Lower lobe of right lung (tissue), 2 donors: ENCODE measurements at regions not wholly inside any gene's neighbourhood (a gene's known extent, or its start where the extent isn't known, plus 50 kb on each side); places are given as distances from the start of the nearest gene placed in this dataset.
"Not testable (repeated sequence)": the region's sequence is repeated elsewhere in the genome, so short reads cannot be mapped to it uniquely, and the experiment has no call there.

Experiments
- ATAC-seq, 2 donors: fragments of 200-7000 bp; cut with Tn5 transposase; one replicate each; pipeline ENCODE4 v1.9.1; 2020 to 2022; ENCODE audit warnings: mild to moderate bottlenecking in 2 of 2, moderate library complexity in 2 of 2
- DNase-seq: peaks from one replicate; pipeline ENCODE4 v3.0.0-alpha.2; 2020
- H3K27ac ChIP-seq: fragments of 200-600 bp; one replicate; pipeline ENCODE4 v1.8.0; 2022
- H3K27me3 ChIP-seq: fragments of 200-600 bp; one replicate; pipeline ENCODE4 v1.8.0; 2022; ENCODE audit warnings: low read depth
- H3K36me3 ChIP-seq: fragments of 200-600 bp; one replicate; pipeline ENCODE4 v1.8.0; 2022; ENCODE audit warnings: mild to moderate bottlenecking
- H3K4me1 ChIP-seq: fragments of 200-600 bp; one replicate; pipeline ENCODE4 v1.8.0; 2022
- H3K4me3 ChIP-seq: fragments of 200-600 bp; one replicate; pipeline ENCODE4 v1.8.0; 2022; ENCODE audit warnings: mild to moderate bottlenecking
- H3K9me3 ChIP-seq: fragments of 200-600 bp; one replicate; pipeline ENCODE4 v1.8.0; 2022
- intact Hi-C: fragments of 100-400 bp; cut with DNase I; formaldehyde crosslinking; loops from one replicate; pipeline ENCODE4 v1.11.0; 2022
- TF ChIP-seq, protein P1 (sequence below): fragments of 200-600 bp; IDR thresholded peaks from one replicate; pipeline ENCODE4 v1.8.0; 2022; ENCODE audit warnings: antibody characterized with exemption, mild to moderate bottlenecking
- donor health status: DM: no; HTN: yes; CAD: no; lungs with severe emphysema.

GRCh38 chr6:11423667-11424066 is 113.9 kb upstream of the TMEM170B start:
- no peaks in the 10 kb centered on the region for H3K36me3 ChIP-seq
- no peak for ATAC-seq
- H3K4me1 ChIP-seq = peaks cover 51% of the 10 kb centered on the region
- no peaks in the 10 kb centered on the region for H3K27me3 ChIP-seq
- no peaks in the 10 kb centered on the region for H3K9me3 ChIP-seq
- intact Hi-C loops = no loop called here
- DNase-seq = no peak
- TF ChIP-seq, protein P1, sequence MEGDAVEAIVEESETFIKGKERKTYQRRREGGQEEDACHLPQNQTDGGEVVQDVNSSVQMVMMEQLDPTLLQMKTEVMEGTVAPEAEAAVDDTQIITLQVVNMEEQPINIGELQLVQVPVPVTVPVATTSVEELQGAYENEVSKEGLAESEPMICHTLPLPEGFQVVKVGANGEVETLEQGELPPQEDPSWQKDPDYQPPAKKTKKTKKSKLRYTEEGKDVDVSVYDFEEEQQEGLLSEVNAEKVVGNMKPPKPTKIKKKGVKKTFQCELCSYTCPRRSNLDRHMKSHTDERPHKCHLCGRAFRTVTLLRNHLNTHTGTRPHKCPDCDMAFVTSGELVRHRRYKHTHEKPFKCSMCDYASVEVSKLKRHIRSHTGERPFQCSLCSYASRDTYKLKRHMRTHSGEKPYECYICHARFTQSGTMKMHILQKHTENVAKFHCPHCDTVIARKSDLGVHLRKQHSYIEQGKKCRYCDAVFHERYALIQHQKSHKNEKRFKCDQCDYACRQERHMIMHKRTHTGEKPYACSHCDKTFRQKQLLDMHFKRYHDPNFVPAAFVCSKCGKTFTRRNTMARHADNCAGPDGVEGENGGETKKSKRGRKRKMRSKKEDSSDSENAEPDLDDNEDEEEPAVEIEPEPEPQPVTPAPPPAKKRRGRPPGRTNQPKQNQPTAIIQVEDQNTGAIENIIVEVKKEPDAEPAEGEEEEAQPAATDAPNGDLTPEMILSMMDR = no peak
- H3K4me3 ChIP-seq = no peak overlapping the region
- H3K27ac ChIP-seq = peak overlapping the region; percentile 47

DNA sequence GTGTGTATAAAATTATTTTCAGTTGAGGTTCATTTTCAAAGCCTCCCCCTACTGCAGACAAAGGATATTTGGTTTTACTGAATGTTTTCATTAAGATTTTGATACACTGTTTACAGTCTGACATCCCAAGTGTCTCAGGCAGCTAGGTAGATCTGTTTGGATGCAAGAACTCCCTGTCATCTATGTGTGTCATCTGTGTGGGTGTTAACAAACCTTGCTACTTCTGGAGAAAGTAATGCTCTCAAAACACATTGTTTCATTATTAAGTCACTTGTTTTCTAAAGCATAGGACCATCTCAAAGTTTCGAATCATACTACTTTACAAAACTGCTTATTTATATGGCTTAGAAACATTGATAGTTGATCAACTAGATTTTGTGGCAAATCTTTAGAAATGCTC is 114.5 kb upstream of the TMEM170B start:
- H3K9me3 ChIP-seq = no peaks in the 10 kb centered on the region
- peaks cover 46% of the 10 kb centered on the region for H3K4me1 ChIP-seq
- no peaks in the 10 kb centered on the region for H3K27me3 ChIP-seq
- no peak overlapping the region for H3K4me3 ChIP-seq
- DNase-seq (no peak), ATAC-seq (no peak)
- TF ChIP-seq, protein P1 = no peak
- H3K36me3 ChIP-seq = no peaks in the 10 kb centered on the region
- intact Hi-C loops = no loop called here
- peak overlapping the region; percentile 47 for H3K27ac ChIP-seq

- ATAC-seq (peak in 1 of 2 donors; percentile 31), DNase-seq (no peak)
- TF ChIP-seq, protein P1 = no peak
- H3K9me3 ChIP-seq = no peaks in the 10 kb centered on the region
- H3K4me3 ChIP-seq = no peak overlapping the region
- no peak overlapping the region for H3K27ac ChIP-seq
- peaks cover 14% of the 10 kb centered on the region for H3K4me1 ChIP-seq
- no peaks in the 10 kb centered on the region for H3K27me3 ChIP-seq
- no peaks in the 10 kb centered on the region for H3K36me3 ChIP-seq
- intact Hi-C loops = no loop called here
Measured at GRCh38 chr6:11419763-11420453, 117.6 kb upstream of the TMEM170B start.

DNA sequence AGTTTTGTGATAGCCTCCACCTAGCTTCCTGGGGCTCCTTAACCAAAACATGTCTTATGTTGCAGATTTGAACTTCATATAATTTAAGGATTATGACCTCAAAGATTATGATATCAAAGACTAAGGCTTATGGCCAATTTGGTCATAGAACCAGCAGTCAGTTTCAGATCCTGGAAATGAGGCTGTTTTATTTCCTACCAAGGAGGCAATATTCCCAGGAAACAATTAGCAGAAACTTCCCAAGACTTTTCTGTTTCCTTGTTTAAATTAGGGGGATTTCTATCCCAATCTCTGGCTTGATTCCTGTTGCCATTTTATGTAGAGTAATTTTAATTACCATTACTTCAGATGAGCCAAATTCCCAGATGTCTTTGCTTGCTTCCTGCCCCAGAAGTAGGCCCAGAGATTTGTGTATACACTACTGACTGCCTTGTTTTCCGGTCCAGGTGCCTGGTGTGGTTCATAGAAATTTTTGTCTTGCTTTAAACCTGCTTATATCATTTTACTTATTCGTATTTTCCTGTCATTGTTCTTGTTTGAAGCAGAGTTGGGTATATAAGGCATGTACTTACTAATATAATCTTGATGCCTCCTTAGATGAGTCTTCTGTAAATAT is 119.2 kb upstream of the TMEM170B start:
- H3K27ac ChIP-seq = peak overlapping the region; percentile 28
- TF ChIP-seq, protein P1 = no peak
- intact Hi-C loops = no loop called here
- no peak for ATAC-seq
- no peak for DNase-seq
- H3K4me1 ChIP-seq = no peaks in the 10 kb centered on the region
- no peak overlapping the region for H3K4me3 ChIP-seq
- H3K27me3 ChIP-seq = no peaks in the 10 kb centered on the region
- H3K36me3 ChIP-seq = no peaks in the 10 kb centered on the region
- no peaks in the 10 kb centered on the region for H3K9me3 ChIP-seq

DNA sequence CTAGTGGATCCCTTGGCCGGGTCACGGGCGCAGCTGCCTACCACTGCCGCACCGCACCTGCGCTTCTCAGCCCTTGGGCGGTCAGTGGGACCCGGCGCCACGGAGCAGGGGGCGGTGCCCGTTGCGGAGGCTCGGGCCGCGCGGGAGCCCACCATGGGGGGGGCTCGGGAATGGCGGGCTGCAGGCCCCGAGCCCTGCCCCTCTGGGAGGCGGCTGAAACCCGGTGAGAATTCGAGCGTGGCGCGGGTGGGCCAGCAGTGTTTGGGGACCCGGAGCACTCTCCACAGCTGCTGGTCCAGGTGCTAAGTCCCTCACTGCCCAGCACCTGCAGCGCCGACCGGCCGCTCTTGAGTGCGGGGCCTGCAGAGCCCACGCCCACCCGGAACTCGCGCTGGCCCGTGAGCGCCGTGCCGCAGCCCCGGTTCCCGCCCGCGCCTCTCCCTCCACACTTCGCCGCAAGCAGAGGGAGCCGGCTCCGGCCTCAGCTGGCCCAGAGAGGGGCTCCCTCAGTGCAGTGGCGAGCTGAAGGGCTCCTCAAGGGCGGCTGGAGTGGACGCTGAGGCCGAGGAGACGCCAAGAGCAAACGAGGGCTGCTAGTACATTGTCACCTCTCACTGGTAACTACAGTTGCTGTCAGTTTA is 120.5 kb upstream of the TMEM170B start:
- H3K4me3 ChIP-seq = no peak overlapping the region
- H3K27ac ChIP-seq = no peak overlapping the region
- no peaks in the 10 kb centered on the region for H3K36me3 ChIP-seq
- TF ChIP-seq, protein P1 = no peak
- intact Hi-C loops = no loop called here
- no peaks in the 10 kb centered on the region for H3K9me3 ChIP-seq
- H3K27me3 ChIP-seq = no peaks in the 10 kb centered on the region
- peaks cover 12% of the 10 kb centered on the region for H3K4me1 ChIP-seq
- DNase-seq (no peak), ATAC-seq (no peak)

DNA sequence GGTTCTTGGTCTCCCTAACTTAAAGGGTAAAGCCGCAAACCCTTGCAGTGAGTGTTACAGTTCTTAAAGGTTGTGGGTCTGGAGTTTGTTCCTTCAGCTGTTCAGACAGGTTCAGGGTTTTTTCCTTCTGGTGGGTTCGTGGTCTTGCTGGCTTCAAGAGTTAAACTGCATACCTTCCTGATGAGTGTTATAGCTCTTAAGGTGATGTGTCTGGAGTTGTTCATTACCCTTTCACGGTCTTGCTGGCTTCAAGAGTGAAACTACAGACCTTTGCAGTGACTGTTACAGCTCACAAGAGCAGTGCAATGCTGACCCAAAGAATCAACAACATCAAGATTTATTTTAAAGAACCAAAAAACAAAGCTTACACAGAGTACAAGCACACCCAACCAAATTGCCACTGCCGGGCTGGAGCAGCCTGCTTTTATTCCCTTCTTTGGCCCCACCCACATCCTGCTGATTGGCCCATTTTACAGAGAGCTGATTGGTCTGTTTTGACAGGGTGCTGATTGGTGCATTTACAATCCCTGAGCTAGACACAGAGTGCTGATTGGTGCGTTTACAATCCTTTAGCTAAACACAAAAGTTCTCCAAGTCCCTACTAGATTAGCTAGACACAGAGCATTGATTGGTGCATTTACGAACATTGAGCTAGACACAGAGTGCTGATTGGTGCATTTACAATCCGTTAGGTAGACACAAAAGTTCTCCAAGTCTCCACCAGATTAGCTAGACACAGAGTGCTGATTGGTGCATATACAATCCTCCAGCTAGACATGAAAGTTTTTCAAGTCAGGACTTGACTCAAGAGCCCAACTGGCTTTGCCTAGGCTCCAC is 121.2 kb upstream of the TMEM170B start:
- H3K4me3 ChIP-seq, H3K27ac ChIP-seq, DNase-seq, H3K9me3 ChIP-seq, H3K27me3 ChIP-seq, H3K36me3 ChIP-seq, intact Hi-C loops: not testable (repeated sequence)
- peaks cover 19% of the 10 kb centered on the region for H3K4me1 ChIP-seq
- ATAC-seq = peak in 1 of 2 donors; percentile 21
